Mesendoderm (in vitro differentiated cells): ENCODE measurements at regions not wholly inside any gene's neighbourhood (a gene's known extent, or its start where the extent isn't known, plus 50 kb on each side); places are given as distances from the start of the nearest gene placed in this dataset.

Experiments
- DNase-seq: peaks from one replicate; pipeline ENCODE4 v3.0.0; 2013
- H2AK5ac ChIP-seq: 2 replicates; pipeline ENCODE4 v1.6.1; 2013; ENCODE audit warnings: low read length, inconsistent platforms
- H2BK120ac ChIP-seq: 2 replicates; pipeline ENCODE4 v1.6.1; 2013; ENCODE audit warnings: low read depth, mild to moderate bottlenecking, low read length, moderate library complexity, mixed read lengths
- H2BK15ac ChIP-seq: replicated peaks from 2 replicates; pipeline ENCODE4 v1.6.1; 2013; ENCODE audit warnings: low read depth, mild to moderate bottlenecking, moderate library complexity
- H2BK5ac ChIP-seq: 2 replicates; pipeline ENCODE4 v1.6.1; 2013; ENCODE audit warnings: low read length, inconsistent platforms
- H3K18ac ChIP-seq: 2 replicates; pipeline ENCODE4 v1.6.1; 2013; ENCODE audit warnings: mild to moderate bottlenecking, low read length, mixed read lengths
- H3K23ac ChIP-seq: one replicate; pipeline ENCODE4 v1.6.1; 2013; ENCODE audit warnings: low read length
- H3K27ac ChIP-seq: 2 replicates; pipeline ENCODE4 v1.5.1; 2013; ENCODE audit warnings: low read depth, mild to moderate bottlenecking, inconsistent platforms, low read length, moderate library complexity
- H3K27me3 ChIP-seq: 2 replicates; pipeline ENCODE4 v1.6.1; 2013; ENCODE audit warnings: low read length, control low read depth, mild to moderate bottlenecking, inconsistent platforms; ENCODE audit not compliant: insufficient read depth, poor library complexity
- H3K36me3 ChIP-seq: 2 replicates; pipeline ENCODE4 v1.6.1; 2013; ENCODE audit warnings: low read length, inconsistent platforms; ENCODE audit not compliant: control insufficient read depth, insufficient read depth
- H3K4ac ChIP-seq: one replicate; pipeline ENCODE4 v1.6.1; 2013; ENCODE audit warnings: low read depth, mild to moderate bottlenecking, low read length, moderate library complexity
- H3K4me1 ChIP-seq: 2 replicates; pipeline ENCODE4 v1.6.1; 2013; ENCODE audit warnings: low read depth, low read length, inconsistent platforms; ENCODE audit not compliant: control insufficient read depth
- H3K4me2 ChIP-seq: 2 replicates; pipeline ENCODE4 v1.6.1; 2013; ENCODE audit warnings: low read length
- H3K4me3 ChIP-seq: 2 replicates; pipeline ENCODE4 v1.5.1; 2013; ENCODE audit warnings: mild to moderate bottlenecking, low read length
- H3K56ac ChIP-seq: one replicate; pipeline ENCODE4 v1.6.1; 2013; ENCODE audit warnings: low read length
- H3K79me1 ChIP-seq: 2 replicates; pipeline ENCODE4 v1.6.1; 2013; ENCODE audit warnings: low read length, inconsistent platforms
- H3K79me2 ChIP-seq: 2 replicates; pipeline ENCODE4 v1.6.1; 2013; ENCODE audit warnings: mild to moderate bottlenecking, low read length; ENCODE audit not compliant: control insufficient read depth, insufficient read depth
- H3K9ac ChIP-seq: 2 replicates; pipeline ENCODE4 v1.6.1; 2013; ENCODE audit warnings: low read length, inconsistent platforms
- H4K5ac ChIP-seq: one replicate; pipeline ENCODE4 v1.6.1; 2013; ENCODE audit warnings: low read length
- H4K8ac ChIP-seq: one replicate; pipeline ENCODE4 v1.6.1; 2013; ENCODE audit warnings: low read depth, mild to moderate bottlenecking, control low read depth, low read length, moderate library complexity
- WGBS: extraction: QIAGEN DNeasy Blood & Tissue Kit; methylation state at CpG from one replicate; pipeline ENCODE4 v1.1.7; 2013; ENCODE audit warnings: low lambda C conversion rate, missing lambda C conversion rate; ENCODE audit not compliant: insufficient coverage; ENCODE audit errors: extremely low coverage; 5-methylcytosine and 5-hydroxymethylcytosine counted together

DNA sequence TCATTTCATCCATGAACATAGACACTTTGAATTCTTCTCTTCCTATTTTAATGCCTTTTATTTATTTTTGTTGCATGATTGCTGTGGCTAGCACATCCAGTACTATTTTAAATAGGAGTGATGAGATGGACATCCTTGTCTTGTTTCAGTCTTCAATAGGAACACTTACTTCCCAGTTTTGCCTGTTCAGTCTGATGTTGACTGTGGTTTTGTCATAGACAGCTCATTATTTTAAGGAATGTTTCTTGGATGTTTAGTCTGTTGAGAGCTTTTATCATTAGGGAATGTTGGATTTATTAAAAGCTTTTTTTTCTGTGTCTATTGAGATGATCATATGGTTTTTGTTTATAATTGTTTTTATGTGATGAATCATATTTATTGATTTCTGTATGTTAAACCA lies 586.6 kb downstream of the SLITRK1 start:
- no peaks in the 10 kb centered on the region for H3K36me3 ChIP-seq
- no peak overlapping the region for H3K18ac ChIP-seq
- no peak overlapping the region for H3K4me3 ChIP-seq
- H3K79me2 ChIP-seq: no peaks in the 10 kb centered on the region
- H3K27ac ChIP-seq: no peak overlapping the region
- H3K9ac ChIP-seq: no peak overlapping the region
- H4K5ac ChIP-seq: no peak overlapping the region
- no peak overlapping the region for H2BK120ac ChIP-seq
- no peak overlapping the region for H4K8ac ChIP-seq
- H2AK5ac ChIP-seq: no peak overlapping the region
- no peak overlapping the region for H3K23ac ChIP-seq
- H3K4ac ChIP-seq: no peak overlapping the region
- H2BK5ac ChIP-seq: no peak overlapping the region
- no peak for DNase-seq
- H3K4me1 ChIP-seq: no peaks in the 10 kb centered on the region
- no peaks in the 10 kb centered on the region for H3K79me1 ChIP-seq
- H3K27me3 ChIP-seq: no peaks in the 10 kb centered on the region
- no peak overlapping the region for H3K56ac ChIP-seq
- H3K4me2 ChIP-seq: no peak overlapping the region
- no peak overlapping the region for H2BK15ac ChIP-seq

DNA sequence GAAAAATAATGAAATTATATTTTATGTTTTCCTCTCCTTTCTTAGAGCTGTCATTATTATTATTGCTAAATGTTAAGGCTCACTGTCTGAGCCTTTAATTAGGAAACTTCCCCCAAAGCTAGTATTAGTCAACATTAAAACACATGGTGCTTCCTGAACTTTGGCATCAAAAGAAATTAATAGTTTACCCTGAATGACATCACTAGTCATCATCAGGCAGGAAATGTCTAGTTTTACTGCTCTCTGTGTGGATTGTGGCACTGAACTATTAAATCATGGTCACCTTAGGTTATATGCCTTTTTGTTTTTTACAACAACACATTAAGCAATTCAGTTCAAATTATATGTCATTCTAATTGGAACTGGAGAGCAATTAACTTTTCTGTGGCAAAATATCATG lies 595.5 kb downstream of the SLITRK1 start:
- Histone ChIP-seq H3K9ac (no peak overlapping the region), H3K79me1 (no peaks in the 10 kb centered on the region), H3K4me1 (no peaks in the 10 kb centered on the region), H3K4me3 (no peak overlapping the region), H3K36me3 (no peaks in the 10 kb centered on the region), H3K27ac (no peak overlapping the region), H2BK120ac (no peak overlapping the region), H3K18ac (no peak overlapping the region), H2AK5ac (no peak overlapping the region), H3K4ac (no peak overlapping the region), H4K8ac (no peak overlapping the region), H2BK5ac (no peak overlapping the region), H3K27me3 (no peaks in the 10 kb centered on the region), H2BK15ac (no peak overlapping the region), H4K5ac (no peak overlapping the region), H3K56ac (no peak overlapping the region), H3K4me2 (no peak overlapping the region), H3K23ac (no peak overlapping the region), H3K79me2 (no peaks in the 10 kb centered on the region)
- no peak for DNase-seq

- H3K18ac ChIP-seq: no peak overlapping the region
- no peak overlapping the region for H3K4me2 ChIP-seq
- no CpG with 5 or more reads among the region's 1 CpG for WGBS
- H2BK15ac ChIP-seq: no peak overlapping the region
- no peaks in the 10 kb centered on the region for H3K79me2 ChIP-seq
- no peak overlapping the region for H4K5ac ChIP-seq
- no peak overlapping the region for H2BK120ac ChIP-seq
- no peaks in the 10 kb centered on the region for H3K36me3 ChIP-seq
- H3K23ac ChIP-seq: no peak overlapping the region
- no peaks in the 10 kb centered on the region for H3K27me3 ChIP-seq
- no peak overlapping the region for H3K4me3 ChIP-seq
- H2BK5ac ChIP-seq: no peak overlapping the region
- H4K8ac ChIP-seq: no peak overlapping the region
- no peak overlapping the region for H3K9ac ChIP-seq
- H3K56ac ChIP-seq: no peak overlapping the region
- no peak overlapping the region for H2AK5ac ChIP-seq
- DNase-seq: no peak
- no peak overlapping the region for H3K4ac ChIP-seq
- no peaks in the 10 kb centered on the region for H3K4me1 ChIP-seq
- no peaks in the 10 kb centered on the region for H3K79me1 ChIP-seq
- no peak overlapping the region for H3K27ac ChIP-seq
These were observed 600.6 kb downstream of the SLITRK1 start for GRCh38 chr13:83281654-83282053.

- no peak for DNase-seq
- no peak overlapping the region for H4K8ac ChIP-seq
- H3K23ac ChIP-seq: no peak overlapping the region
- no peak overlapping the region for H4K5ac ChIP-seq
- no peak overlapping the region for H3K56ac ChIP-seq
- H3K27me3 ChIP-seq: no peaks in the 10 kb centered on the region
- no peak overlapping the region for H3K4me2 ChIP-seq
- H2BK120ac ChIP-seq: no peak overlapping the region
- no peak overlapping the region for H3K27ac ChIP-seq
- no peaks in the 10 kb centered on the region for H3K4me1 ChIP-seq
- no peak overlapping the region for H3K9ac ChIP-seq
- H2AK5ac ChIP-seq: no peak overlapping the region
- H2BK5ac ChIP-seq: no peak overlapping the region
- no peak overlapping the region for H3K18ac ChIP-seq
- H3K4ac ChIP-seq: no peak overlapping the region
- H2BK15ac ChIP-seq: no peak overlapping the region
- no peaks in the 10 kb centered on the region for H3K79me1 ChIP-seq
- no peaks in the 10 kb centered on the region for H3K36me3 ChIP-seq
- no peak overlapping the region for H3K4me3 ChIP-seq
- H3K79me2 ChIP-seq: no peaks in the 10 kb centered on the region
These were observed 607.6 kb downstream of the SLITRK1 start for GRCh38 chr13:83274679-83275078.

DNA sequence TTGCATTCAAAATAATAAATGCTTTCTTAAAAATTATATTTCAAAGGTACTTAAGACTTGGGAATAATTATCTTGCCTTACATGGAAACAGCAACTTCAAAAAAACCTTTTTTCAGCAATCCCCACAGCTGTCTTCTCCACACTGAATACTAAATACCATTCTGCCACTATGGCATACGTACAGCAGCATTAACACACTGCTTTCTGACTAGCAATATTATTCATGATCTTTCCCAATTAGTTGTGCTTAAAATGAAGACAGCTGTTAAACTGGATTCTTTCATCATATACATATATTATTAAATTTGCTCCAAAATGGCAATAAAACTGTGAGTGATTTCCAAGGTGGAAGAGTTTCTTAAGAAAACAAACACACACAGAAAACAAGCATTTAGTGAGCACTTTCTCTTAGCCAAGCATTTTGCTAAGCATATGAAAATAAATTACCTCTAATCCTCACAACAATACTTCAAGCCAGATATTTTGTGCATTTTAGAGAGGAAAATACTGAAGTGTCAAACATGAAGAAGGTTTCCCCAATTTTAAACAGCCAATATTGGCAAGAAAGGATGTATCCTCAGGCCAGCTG lies 609.5 kb downstream of the SLITRK1 start:
- Histone ChIP-seq H3K4me1 (no peaks in the 10 kb centered on the region), H3K79me1 (no peaks in the 10 kb centered on the region), H2BK15ac (no peak overlapping the region), H4K5ac (no peak overlapping the region), H3K27ac (no peak overlapping the region), H3K4me2 (no peak overlapping the region), H3K4me3 (no peak overlapping the region), H4K8ac (no peak overlapping the region), H3K79me2 (no peaks in the 10 kb centered on the region), H3K56ac (no peak overlapping the region), H2BK120ac (no peak overlapping the region), H3K36me3 (no peaks in the 10 kb centered on the region), H3K4ac (no peak overlapping the region), H3K23ac (no peak overlapping the region), H3K18ac (no peak overlapping the region), H2AK5ac (no peak overlapping the region), H3K27me3 (no peaks in the 10 kb centered on the region), H3K9ac (no peak overlapping the region), H2BK5ac (no peak overlapping the region)
- no CpG with 5 or more reads among the region's 1 CpG for WGBS
- DNase-seq: no peak

- Histone ChIP-seq H3K27ac (no peak overlapping the region), H4K8ac (no peak overlapping the region), H3K4ac (no peak overlapping the region), H2BK120ac (no peak overlapping the region), H2BK15ac (no peak overlapping the region), H3K27me3 (no peaks in the 10 kb centered on the region), H3K9ac (no peak overlapping the region), H3K23ac (no peak overlapping the region), H2AK5ac (no peak overlapping the region), H3K4me3 (no peak overlapping the region), H2BK5ac (no peak overlapping the region), H3K36me3 (no peaks in the 10 kb centered on the region), H3K79me2 (no peaks in the 10 kb centered on the region), H3K4me1 (no peaks in the 10 kb centered on the region), H3K18ac (no peak overlapping the region), H4K5ac (no peak overlapping the region), H3K4me2 (no peak overlapping the region), H3K79me1 (no peaks in the 10 kb centered on the region), H3K56ac (no peak overlapping the region)
- no peak for DNase-seq
- WGBS: no CpG with 5 or more reads among the region's 1 CpG
These were observed 610.2 kb downstream of the SLITRK1 start for GRCh38 chr13:83272076-83272475.
